Endodermal cell (in vitro differentiated cells): ENCODE measurements at regions not wholly inside any gene's neighbourhood (a gene's known extent, or its start where the extent isn't known, plus 50 kb on each side); places are given as distances from the start of the nearest gene placed in this dataset.

Source experiments
- DNase-seq: peaks from one replicate; pipeline ENCODE4 v3.0.0-alpha.2; 2017
- H3K27ac ChIP-seq: 2 replicates; pipeline ENCODE4 v1.5.1; 2013; ENCODE audit warnings: mild to moderate bottlenecking, low read depth, low read length, moderate library complexity
- H3K27me3 ChIP-seq: 2 replicates; pipeline ENCODE4 v1.6.1; 2013; ENCODE audit warnings: mild to moderate bottlenecking, low read length, moderate library complexity; ENCODE audit not compliant: insufficient read depth, control insufficient read depth, poor library complexity, severe bottlenecking
- H3K36me3 ChIP-seq: 2 replicates; pipeline ENCODE4 v1.7.0; 2013; ENCODE audit warnings: mild to moderate bottlenecking, low read length, moderate library complexity; ENCODE audit not compliant: control insufficient read depth, insufficient read depth
- H3K4me1 ChIP-seq: one replicate; pipeline ENCODE4 v1.7.0; 2013; ENCODE audit warnings: low read length; ENCODE audit not compliant: control insufficient read depth, insufficient read depth
- H3K4me3 ChIP-seq: 2 replicates; pipeline ENCODE4 v1.5.1; 2013; ENCODE audit warnings: mild to moderate bottlenecking, low read length, moderate library complexity
- H3K9ac ChIP-seq: 2 replicates; pipeline ENCODE4 v1.6.1; 2013; ENCODE audit warnings: mild to moderate bottlenecking, low read length, moderate library complexity; ENCODE audit not compliant: poor library complexity, severe bottlenecking; ENCODE audit errors: extremely low read depth
- H3K9me3 ChIP-seq: 2 replicates; pipeline ENCODE4 v1.6.1; 2013; ENCODE audit warnings: mild to moderate bottlenecking, low read length, moderate library complexity; ENCODE audit not compliant: control insufficient read depth
- H3K27ac Mint-ChIP-seq: 2 replicates; pipeline ENCODE4 v1.8.0; 2020; ENCODE audit warnings: mixed read lengths
- H3K27me3 Mint-ChIP-seq: 2 replicates; pipeline ENCODE4 v1.8.0; 2021; ENCODE audit warnings: mild to moderate bottlenecking, mixed read lengths; ENCODE audit not compliant: insufficient read depth
- H3K36me3 Mint-ChIP-seq: 2 replicates; pipeline ENCODE4 v1.8.0; 2020; ENCODE audit warnings: low read depth, mixed read lengths
- H3K4me1 Mint-ChIP-seq: 2 replicates; pipeline ENCODE4 v1.8.0; 2020; ENCODE audit warnings: mixed read lengths
- H3K4me3 Mint-ChIP-seq: 2 replicates; pipeline ENCODE4 v1.8.0; 2020; ENCODE audit warnings: mild to moderate bottlenecking, moderate library complexity, mixed read lengths
- H3K9me3 Mint-ChIP-seq: 2 replicates; pipeline ENCODE4 v1.8.0; 2020; ENCODE audit warnings: mild to moderate bottlenecking, mixed read lengths
- WGBS, 2 experiments: methylation state at CpG; one replicate each; pipeline versions ENCODE4 v1.1.5 to v1.1.7; 2013; ENCODE audit warnings: missing lambda C conversion rate in 2 of 2, mixed read lengths in 1 of 2; ENCODE audit not compliant: insufficient coverage in 1 of 2, insufficient read length in 1 of 2; 5-methylcytosine and 5-hydroxymethylcytosine counted together
- TF ChIP-seq, protein P1 (sequence below): fragments of 200-600 bp; sonication (generic); conservative IDR thresholded peaks from 2 replicates; pipeline ENCODE4 v1.5.0; 2021; ENCODE audit warnings: antibody characterized with exemption, mild to moderate bottlenecking

DNA sequence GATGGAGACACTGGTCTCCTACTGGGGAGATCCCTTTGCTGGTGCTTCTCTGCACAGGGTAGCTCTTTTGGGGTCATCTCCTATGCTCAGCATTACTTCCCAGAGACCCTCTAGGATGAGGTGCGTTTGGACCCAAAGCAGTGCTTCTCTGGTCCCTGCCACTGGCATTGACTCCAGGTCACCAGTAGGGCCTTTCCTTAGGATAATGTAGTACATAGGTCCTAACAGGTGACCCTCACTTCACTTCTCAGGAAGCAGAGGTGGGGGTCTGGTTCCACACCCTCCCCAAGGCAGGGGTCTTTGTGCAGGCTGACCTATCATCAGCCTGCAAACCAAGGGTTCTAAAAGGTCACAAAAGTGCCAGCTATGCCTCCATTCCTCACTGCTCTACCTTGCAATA, 145.8 kb upstream of the HS6ST1 start:
- no peak overlapping the region for H3K27ac ChIP-seq
- H3K9me3 Mint-ChIP-seq: peaks cover 32% of the 10 kb centered on the region
- H3K27ac Mint-ChIP-seq: no peak overlapping the region
- H3K4me3 Mint-ChIP-seq: no peak overlapping the region
- no peaks in the 10 kb centered on the region for H3K27me3 Mint-ChIP-seq
- DNase-seq: peak; percentile 33
- peaks cover 4% of the 10 kb centered on the region for H3K36me3 Mint-ChIP-seq
- no peak overlapping the region for H3K4me3 ChIP-seq
- TF ChIP-seq, protein P1, sequence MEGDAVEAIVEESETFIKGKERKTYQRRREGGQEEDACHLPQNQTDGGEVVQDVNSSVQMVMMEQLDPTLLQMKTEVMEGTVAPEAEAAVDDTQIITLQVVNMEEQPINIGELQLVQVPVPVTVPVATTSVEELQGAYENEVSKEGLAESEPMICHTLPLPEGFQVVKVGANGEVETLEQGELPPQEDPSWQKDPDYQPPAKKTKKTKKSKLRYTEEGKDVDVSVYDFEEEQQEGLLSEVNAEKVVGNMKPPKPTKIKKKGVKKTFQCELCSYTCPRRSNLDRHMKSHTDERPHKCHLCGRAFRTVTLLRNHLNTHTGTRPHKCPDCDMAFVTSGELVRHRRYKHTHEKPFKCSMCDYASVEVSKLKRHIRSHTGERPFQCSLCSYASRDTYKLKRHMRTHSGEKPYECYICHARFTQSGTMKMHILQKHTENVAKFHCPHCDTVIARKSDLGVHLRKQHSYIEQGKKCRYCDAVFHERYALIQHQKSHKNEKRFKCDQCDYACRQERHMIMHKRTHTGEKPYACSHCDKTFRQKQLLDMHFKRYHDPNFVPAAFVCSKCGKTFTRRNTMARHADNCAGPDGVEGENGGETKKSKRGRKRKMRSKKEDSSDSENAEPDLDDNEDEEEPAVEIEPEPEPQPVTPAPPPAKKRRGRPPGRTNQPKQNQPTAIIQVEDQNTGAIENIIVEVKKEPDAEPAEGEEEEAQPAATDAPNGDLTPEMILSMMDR: peak; percentile 61
- peaks cover 30% of the 10 kb centered on the region for H3K9me3 ChIP-seq
- peaks cover 17% of the 10 kb centered on the region for H3K4me1 Mint-ChIP-seq
- H3K4me1 ChIP-seq: no peaks in the 10 kb centered on the region
- no peaks in the 10 kb centered on the region for H3K27me3 ChIP-seq
- no peaks in the 10 kb centered on the region for H3K36me3 ChIP-seq
- no peak overlapping the region for H3K9ac ChIP-seq
- 96 to 100% methylated on average over 1 of the region's 1 CpG for WGBS, 2 experiments

DNA sequence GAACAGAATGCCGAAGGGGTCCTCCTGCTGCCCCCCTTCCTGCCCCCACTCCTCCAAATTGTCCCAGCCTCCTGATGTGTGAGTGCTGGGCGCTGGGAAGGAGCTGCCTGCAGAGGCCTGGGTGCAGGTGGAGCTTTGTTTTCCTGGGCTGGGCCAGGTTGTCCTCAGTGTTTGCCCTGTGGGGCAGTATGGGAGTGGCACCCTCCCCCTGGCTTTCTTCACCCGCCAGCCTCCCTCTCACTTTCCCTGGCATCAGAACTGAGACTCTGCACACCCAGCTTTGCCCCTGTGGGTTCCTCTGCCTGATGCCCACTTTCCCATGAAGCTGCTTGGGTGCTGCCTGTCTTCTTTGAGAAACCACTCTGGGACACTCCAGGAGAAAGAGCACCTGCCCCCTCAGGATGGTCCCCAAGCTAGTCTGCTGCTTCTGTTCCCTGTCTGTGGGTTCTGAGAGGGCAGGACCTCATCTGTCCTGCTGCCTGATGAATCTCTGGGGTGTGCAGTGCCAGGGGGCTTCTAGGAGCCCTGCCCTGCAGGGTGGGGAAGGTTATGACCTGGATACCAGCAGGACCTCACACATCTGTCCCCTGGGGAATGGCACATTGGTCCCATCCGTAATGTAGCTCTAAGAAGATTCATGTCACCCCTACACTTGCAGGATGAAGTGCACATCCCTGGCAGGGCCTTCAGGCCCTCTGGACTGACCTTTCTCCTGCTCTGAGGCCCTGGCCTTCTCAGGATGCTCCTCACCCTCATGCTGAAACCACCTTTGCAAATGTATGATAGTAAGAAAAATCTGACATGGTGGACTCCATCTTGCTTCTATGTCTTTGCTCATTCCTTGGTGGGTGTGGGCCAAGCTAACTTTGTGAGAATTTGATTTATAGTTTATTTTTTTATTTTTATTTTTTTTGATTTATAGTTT, 146.8 kb upstream of the HS6ST1 start:
- Mint-ChIP-seq H3K36me3 (peaks cover 8% of the 10 kb centered on the region), H3K4me1 (peaks cover 17% of the 10 kb centered on the region), H3K27ac (no peak overlapping the region), H3K9me3 (peaks cover 41% of the 10 kb centered on the region), H3K27me3 (no peaks in the 10 kb centered on the region), H3K4me3 (no peak overlapping the region)
- 88 to 100% methylated on average over 2 to 4 of the region's 4 CpGs for WGBS, 2 experiments
- Histone ChIP-seq H3K27me3 (no peaks in the 10 kb centered on the region), H3K4me1 (no peaks in the 10 kb centered on the region), H3K36me3 (no peaks in the 10 kb centered on the region), H3K9ac (no peak overlapping the region), H3K4me3 (no peak overlapping the region), H3K9me3 (peaks cover 40% of the 10 kb centered on the region), H3K27ac (no peak overlapping the region)
- DNase-seq: peak; percentile 17
- TF ChIP-seq, protein P1: no peak

DNA sequence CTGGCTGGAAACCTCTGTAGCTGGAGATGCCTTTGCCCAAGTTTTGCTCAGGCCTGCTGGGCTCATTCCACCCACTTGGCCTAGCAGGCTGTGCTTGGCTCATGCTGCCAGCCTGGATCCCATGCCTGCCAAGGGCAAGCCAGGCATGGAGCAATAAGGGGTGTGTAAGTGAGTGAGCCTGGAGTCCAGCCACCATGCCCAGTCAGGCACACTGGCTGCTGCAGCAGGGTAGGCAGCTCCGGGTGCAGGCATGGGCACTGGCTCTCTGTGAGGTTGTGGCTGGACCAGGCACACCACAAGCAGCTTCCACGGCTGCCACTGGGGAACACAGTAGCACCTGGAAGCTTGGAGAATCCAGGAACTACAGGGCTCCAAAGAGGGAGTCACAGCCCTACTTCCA, 147.7 kb upstream of the HS6ST1 start:
- H3K36me3 Mint-ChIP-seq: peaks cover 11% of the 10 kb centered on the region
- H3K4me1 Mint-ChIP-seq: peaks cover 17% of the 10 kb centered on the region

More for the DNA sequence above, 147.7 kb upstream of the HS6ST1 start:
- Mint-ChIP-seq H3K9me3 (peaks cover 36% of the 10 kb centered on the region), H3K27ac (no peak overlapping the region), H3K4me3 (no peak overlapping the region), H3K27me3 (peaks cover 2% of the 10 kb centered on the region)
- DNase-seq: no peak
- Histone ChIP-seq H3K27me3 (no peaks in the 10 kb centered on the region), H3K4me1 (no peaks in the 10 kb centered on the region), H3K36me3 (no peaks in the 10 kb centered on the region), H3K27ac (no peak overlapping the region), H3K9me3 (peaks cover 36% of the 10 kb centered on the region), H3K9ac (no peak overlapping the region), H3K4me3 (no peak overlapping the region)
- TF ChIP-seq, protein P1: no peak
- WGBS, 2 experiments: 97 to 100% methylated on average over 2 of the region's 2 CpGs
